ELR (cell line): ENCODE measurements at regions not wholly inside any gene's neighbourhood (a gene's known extent, or its start where the extent isn't known, plus 50 kb on each side); places are given as distances from the start of the nearest gene placed in this dataset.
A peak's percentile ranks its signal among the peaks of the same experiment; 100 is the strongest.
"Not testable (repeated sequence)": the region's sequence is repeated elsewhere in the genome, so short reads cannot be mapped to it uniquely, and the experiment has no call there.

Experiments
- DNase-seq: peaks from one replicate; pipeline ENCODE4 v3.0.0-alpha.2; 2015; ENCODE audit warnings: low read depth

DNA sequence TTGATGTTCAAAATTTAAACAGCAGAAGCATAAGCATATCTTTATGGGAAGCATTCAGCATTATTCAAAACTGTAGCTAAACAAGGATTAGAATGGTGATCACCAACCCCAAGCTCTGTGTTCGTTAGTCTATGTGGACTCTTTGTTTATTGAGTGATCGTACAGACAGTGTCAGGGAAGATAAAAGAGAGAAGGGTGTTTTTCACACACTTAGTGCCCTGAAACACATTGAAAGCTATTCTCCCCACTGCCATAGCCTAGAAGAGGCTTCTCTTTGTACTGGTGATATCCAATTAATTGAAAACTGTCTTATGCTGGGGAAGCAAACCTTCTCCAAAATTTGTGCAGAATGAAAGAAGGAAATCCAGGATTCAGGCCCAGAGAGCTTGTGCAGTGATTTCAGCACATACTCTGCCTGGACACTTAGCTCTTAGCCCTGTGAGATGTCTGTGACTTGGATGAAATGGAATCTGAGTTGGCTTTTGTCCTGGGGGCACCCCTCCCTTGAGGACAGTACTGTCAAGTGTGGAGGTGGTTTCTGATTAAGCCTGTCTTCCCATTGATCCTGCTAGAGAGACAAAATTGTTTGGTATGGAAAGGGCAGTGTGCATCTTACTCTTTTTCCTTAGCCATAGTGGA, 125.7 kb upstream of the MTHFD1L start:
- DNase-seq, result no peak

DNA sequence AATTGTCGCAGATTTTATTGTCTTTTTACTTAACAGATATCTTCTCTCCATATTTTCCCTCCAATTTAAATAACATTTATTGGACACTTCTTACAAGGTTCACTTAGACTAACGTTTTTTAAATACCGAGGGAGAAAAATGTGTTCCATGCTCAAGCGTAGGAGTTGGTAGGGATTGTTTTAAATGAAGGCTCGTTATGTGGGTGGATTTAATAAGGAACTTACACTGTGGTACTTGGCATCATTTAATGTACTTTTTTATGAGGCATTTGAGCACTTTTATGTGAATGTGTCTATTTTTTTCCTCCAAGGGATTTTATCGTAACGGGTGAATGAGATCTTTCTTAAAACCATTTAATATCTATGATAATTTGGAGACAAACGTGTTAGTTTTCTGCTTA, 125.0 kb upstream of the MTHFD1L start:
- no peak for DNase-seq

DNA sequence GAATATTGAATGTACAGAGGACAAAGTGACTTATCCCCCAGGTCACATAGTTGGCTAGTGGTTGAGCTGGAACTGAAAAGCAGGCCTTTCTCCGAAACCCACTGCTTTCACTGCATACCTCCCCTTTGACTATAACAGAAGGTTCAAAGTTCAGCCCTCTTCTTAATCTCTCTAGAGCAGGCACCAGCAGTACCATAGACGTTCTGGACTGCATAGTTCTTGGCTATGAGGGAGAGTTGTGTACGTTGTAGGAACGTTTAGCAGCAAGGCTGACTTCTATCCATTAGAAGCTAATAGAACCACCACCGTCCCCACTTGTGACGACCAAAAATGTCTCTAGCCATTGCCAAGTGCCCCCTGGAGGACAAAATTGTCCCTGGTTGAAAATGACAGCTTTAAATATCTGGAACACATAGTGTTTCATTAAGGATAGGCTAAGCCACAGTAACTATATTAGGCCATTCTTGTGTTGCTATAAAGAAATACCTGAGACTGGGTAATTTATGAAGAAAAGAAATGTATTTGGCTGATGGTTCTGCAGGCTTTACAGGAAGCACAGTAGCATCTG, 123.8 kb upstream of the MTHFD1L start:
- DNase-seq, result peak; percentile 8

DNA sequence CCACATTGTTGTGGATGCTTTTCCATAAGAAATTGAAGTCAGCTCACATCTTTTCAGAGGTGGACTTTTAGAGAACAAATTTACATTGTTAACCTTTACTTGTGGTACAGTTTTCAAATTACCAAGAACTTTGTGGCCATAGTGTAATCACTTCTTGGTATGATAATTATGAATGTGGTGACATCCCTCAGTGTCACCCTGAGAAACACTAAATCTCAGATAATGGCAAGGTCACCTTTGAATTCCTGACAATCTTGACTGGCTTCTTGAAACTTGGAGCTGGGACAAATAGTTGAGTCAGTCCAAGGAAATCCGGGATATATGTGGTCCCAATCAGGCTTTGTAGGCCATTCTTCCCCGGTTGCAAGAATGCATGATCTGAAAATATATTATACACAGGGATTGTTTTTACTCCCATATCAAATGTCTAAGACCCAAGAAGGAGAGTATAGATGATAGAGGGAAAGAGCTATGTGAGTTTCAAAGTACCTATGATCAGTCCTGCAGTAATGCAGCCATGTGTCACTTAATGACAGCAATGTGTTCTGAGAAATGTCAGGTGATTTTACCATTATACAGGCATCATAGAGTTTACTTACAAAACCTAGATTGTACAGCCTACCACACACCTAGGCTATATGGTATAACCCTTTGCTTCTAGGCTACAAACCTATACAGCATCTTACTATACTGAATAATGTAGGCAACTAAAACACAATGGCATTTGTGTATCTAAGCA, 120.8 kb upstream of the MTHFD1L start:
- DNase-seq, result no peak

DNA sequence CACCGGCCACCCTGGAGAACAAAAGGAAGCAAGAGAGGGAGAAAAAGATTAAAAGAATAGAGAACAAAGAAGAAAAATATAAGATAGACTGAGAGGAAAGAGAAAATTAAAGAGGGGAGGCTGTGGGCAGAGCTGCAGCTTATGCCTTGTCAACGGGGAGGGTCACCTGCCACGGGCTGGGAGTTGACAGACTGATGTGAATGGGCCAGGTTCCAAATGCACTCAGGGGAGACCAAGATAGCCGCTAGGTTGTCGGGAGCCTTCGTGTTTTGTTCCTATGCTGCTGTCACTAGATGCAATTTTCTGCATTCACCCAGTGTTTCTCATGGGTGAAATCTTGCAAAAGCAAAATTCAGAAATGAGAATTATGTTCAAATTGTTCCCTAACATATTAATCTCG, 119.6 kb upstream of the MTHFD1L start:
- DNase-seq, result no peak

GRCh38 chr6:150747155-150747554, 118.3 kb upstream of the MTHFD1L start:
- no peak for DNase-seq

DNA sequence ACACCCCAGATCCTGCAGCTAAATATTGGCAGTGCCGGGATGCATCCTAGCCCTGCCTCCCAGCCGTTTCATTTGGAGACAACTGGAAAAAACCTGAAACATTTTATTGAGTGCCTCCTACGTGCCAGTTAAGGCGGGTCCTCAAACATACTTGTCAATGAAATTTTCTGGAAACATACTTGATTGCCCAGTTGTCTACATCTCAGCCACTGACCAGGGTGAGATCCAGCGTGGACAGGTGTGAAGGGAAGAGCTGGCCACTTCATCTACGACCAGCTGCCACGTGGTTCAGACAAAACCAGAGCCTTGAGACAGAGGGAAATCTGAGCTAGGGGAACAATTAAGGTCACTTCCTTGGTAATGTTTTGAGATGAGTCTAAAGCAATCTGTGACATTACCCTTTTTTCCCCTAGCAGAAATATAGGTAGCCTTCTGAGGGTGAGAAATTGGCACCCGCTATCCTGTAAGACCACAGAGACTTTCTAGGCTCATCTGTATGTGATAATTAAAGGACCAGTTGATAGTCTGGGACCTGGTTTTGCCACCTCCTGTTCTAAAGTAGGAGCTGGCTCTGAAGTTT, 116.3 kb upstream of the MTHFD1L start:
- no peak for DNase-seq

DNA sequence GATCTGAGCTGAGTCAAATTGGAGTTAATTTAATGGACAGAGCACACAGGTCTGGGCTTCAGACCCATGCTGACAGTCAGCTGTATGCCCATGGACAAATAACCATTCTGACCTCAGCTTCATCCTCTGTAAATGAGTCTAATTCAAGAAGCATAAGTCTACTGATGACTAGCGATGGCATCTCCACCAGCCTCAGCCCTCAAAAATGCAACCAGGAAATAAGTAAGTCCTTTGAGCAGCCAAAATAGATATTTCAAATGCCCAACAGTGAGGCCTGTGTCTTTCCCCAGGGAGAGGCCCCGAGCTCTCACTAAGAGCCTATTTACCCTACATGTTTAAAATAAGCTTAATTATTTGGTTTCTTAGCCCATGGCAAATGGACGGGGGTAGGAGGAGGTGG, 114.2 kb upstream of the MTHFD1L start:
- peak; percentile 38 for DNase-seq

DNA sequence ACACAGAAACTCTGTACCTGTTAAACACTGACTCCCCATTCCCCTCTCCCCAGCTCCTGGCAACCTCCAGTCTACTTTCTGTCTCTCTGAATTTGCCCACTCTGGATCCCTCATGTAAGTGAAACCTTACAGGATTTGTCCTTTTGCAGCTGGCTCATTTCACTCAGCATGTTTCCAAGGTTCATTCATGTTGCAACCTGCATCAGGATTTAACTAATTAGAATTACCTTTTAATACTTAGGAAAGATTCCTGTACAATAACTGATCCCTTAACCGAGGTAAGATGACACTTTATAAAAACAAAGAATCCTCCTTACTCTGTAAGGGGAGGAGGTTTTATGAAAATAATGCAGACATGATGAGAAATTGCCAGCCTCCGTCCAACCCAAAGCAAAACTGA, 113.1 kb upstream of the MTHFD1L start:
- DNase-seq, result no peak

DNA sequence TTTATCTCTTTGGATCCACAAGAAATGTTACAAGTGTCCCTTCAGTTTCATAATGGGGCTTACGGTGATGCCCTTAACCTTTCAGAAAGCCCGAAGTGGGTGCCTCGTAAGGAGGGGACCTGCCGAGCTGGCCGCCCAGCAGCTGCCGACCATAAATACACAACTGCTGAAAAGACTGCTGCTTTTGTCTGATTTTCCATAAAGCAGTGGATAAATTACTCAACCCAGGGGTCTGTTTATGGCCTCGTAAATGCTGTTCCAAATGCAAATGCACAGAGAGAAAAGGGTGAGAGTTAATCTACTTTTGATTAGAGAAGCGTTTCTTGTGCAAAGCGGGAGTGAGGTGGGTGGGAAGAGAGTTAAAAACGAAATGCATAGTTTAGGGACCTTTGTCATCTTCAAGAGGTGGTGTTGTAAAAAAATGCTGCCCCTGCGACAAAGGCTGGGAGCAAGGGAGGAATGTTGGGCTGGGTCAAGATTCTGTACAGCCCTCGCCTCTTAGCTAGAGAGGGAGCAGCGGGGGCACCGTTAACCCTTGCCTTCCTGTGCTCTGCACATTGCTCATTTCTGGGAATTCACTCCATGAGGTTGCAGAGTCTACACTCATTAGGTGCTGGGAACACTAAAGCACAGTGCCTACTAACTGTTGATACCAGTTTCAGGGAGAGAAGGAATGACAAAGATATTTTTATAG, 112.0 kb upstream of the MTHFD1L start:
- DNase-seq, result no peak

DNA sequence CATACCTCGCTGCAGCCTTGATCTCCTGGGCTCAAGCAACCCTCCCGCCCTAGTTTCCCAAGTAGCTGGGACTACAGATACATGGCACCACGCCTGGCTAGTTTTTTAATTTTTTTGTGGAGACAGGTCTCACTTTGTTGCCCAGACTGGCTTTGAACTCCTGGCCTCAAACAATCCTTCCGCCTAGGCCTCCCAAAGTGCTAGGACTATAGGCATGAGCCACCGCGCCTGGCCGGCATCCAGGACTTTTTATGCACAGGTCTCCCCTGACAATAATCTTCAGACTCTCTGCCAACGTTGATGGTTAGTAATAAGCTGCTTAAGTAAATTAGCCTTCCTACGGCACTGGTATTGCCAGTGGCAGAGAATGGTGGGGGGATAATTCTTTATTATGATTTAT, 110.5 kb upstream of the MTHFD1L start:
- DNase-seq, result no peak

GRCh38 chr6:150755524-150755923, 110.0 kb upstream of the MTHFD1L start:
- DNase-seq, result no peak

GRCh38 chr6:150756173-150756572, 109.3 kb upstream of the MTHFD1L start:
- DNase-seq, result peak; percentile 18

GRCh38 chr6:150757807-150758206, 107.7 kb upstream of the MTHFD1L start:
- DNase-seq, result not testable (repeated sequence)

- peak; percentile 47 for DNase-seq
Measured at GRCh38 chr6:150759483-150759882, 106.0 kb upstream of the MTHFD1L start.

- no peak for DNase-seq
Measured at GRCh38 chr6:150761771-150762170, 103.7 kb upstream of the MTHFD1L start.

GRCh38 chr6:150764334-150765066, 101.0 kb upstream of the MTHFD1L start:
- DNase-seq, result no peak

DNA sequence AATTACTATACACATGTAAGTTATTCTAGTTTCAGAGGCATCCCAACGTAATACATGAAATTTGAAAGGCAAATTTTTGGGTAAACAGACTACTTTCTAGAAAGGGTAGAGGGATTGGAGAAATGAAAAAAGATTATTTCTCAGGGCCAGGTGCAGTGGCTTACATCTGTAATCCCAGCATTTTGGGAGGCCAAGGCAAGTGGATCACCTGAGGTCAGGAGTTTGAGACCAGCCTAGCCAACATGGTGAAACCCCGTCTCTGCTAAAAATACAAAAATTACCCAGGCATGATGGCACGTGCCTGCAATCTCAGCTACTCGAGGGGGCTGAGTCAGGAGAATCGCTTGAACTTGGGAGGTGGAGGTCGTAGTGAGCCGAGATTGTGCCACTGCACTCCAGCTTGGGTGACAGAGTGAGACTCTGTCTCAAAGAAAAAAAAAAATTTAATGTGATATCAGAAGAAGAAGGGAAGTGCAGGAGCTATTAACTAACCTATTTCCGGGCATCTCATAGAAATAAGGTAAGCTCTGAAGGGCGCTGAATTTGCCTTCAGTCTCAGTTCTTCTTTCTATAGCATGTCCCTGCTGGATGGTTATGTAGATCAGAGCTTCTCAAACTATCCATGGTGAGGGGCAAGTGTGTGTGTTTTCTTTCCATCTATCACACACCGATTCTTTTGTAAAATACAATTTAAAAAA, 100.3 kb upstream of the MTHFD1L start:
- no peak for DNase-seq

DNA sequence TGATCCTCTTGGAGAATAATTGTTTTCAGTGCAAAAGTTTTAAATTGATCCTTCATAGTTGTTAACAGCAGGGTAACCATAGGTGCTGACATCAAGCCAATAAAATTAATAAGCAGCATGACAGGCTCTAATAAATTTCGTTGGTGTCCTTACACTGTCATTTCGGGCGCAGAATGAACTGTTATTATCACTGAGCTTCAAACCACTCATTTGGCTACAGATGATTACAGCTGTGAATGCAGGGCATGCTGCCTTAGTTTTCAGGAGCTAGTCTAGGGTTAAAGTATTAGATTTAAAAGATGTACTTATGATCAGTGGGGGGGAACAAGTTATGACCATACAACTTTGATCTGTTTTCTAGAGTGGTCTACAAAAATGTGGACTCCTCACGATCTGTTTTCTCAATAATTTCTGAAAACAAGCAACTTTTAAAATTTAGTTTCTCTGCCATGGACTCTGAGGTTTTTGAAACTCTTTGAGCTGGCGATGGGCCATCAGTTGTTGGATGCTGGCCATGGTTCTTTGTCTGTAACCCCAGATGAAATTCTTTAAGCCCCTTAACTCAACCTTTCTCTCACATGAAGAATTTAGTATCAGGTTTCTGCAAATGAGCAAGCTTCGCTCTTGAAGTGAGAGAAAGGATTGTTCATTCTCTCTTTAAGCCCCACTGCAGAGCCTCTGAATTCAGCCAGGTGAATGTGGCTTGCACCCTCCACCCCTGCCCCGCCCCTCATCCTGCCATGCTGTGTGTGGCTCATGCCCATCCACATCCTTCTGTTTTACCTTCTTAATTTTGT, 99.1 kb upstream of the MTHFD1L start:
- DNase-seq, result no peak

GRCh38 chr6:150767161-150767560, 98.3 kb upstream of the MTHFD1L start:
- no peak for DNase-seq
